SU-DHL-6 (cell line): ENCODE measurements at regions not wholly inside any gene's neighbourhood (a gene's known extent, or its start where the extent isn't known, plus 50 kb on each side); places are given as distances from the start of the nearest gene placed in this dataset.

Source experiments
- H2AFZ ChIP-seq: fragments of 200-600 bp; sonication (generic); 2 replicates; pipeline ENCODE4 v1.6.1; 2014; ENCODE audit warnings: low read depth, mild to moderate bottlenecking, moderate library complexity, mixed read lengths, antibody characterized with exemption, low read length; ENCODE audit not compliant: severe bottlenecking
- H3F3A ChIP-seq: fragments of 200-600 bp; shearing (Covaris generic); 2 replicates; pipeline ENCODE4 v1.6.0; 2016; ENCODE audit warnings: antibody characterized with exemption, mild to moderate bottlenecking; ENCODE audit not compliant: insufficient read depth
- H3K27ac ChIP-seq: fragments of 200-600 bp; sonication (generic); 2 replicates; pipeline ENCODE4 v1.5.1; 2016; ENCODE audit warnings: low read depth, mild to moderate bottlenecking, low read length, moderate library complexity, mixed read lengths
- H3K27me3 ChIP-seq: fragments of 200-600 bp; sonication (generic), shearing (Covaris generic); 2 replicates; pipeline ENCODE4 v1.6.0; 2014; ENCODE audit warnings: mild to moderate bottlenecking, low read length
- H3K36me3 ChIP-seq: fragments of 200-600 bp; sonication (generic); 2 replicates; pipeline ENCODE4 v1.6.1; 2014; ENCODE audit warnings: mild to moderate bottlenecking, low read length, mixed read lengths
- H3K4me2 ChIP-seq: fragments of 300-600, 200-600 bp; shearing (Covaris generic), sonication (generic); 2 replicates; pipeline ENCODE4 v1.6.0; 2014; ENCODE audit warnings: low read length, low read depth, mild to moderate bottlenecking; ENCODE audit not compliant: poor library complexity, severe bottlenecking
- H3K4me3 ChIP-seq: fragments of 200-600 bp; sonication (generic); 2 replicates; pipeline ENCODE4 v1.5.1; 2014; ENCODE audit warnings: antibody characterized with exemption, low read length, mild to moderate bottlenecking, mixed read lengths; ENCODE audit not compliant: insufficient read depth, poor library complexity, severe bottlenecking
- H3K79me2 ChIP-seq: fragments of 200-600 bp; sonication (generic); 2 replicates; pipeline ENCODE4 v1.6.1; 2014; ENCODE audit warnings: mild to moderate bottlenecking, low read length, moderate library complexity; ENCODE audit not compliant: insufficient read depth
- H3K9ac ChIP-seq: fragments of 200-600 bp; sonication (generic); 2 replicates; pipeline ENCODE4 v1.7.0; 2014; ENCODE audit warnings: mild to moderate bottlenecking, low read length
- H3K9me2 ChIP-seq: fragments of 200-600 bp; sonication (generic); replicated peaks from 2 replicates; pipeline ENCODE4 v1.6.1; 2014; ENCODE audit warnings: low read length; ENCODE audit not compliant: insufficient read depth
- H3K9me3 ChIP-seq: fragments of 200-600 bp; sonication (generic); 2 replicates; pipeline ENCODE4 v1.6.1; 2014; ENCODE audit warnings: low read length, mixed read lengths; ENCODE audit not compliant: insufficient read depth
- H4K20me1 ChIP-seq: fragments of 200-600 bp; sonication (generic); 2 replicates; pipeline ENCODE4 v1.6.1; 2014; ENCODE audit warnings: low read depth, mild to moderate bottlenecking, antibody characterized with exemption, low read length, moderate library complexity, mixed read lengths
- EZH2phosphoT487 ChIP-seq: fragments of 200-600 bp; sonication (generic), shearing (Covaris generic); conservative IDR thresholded peaks from 2 replicates; pipeline ENCODE4 v1.6.1; 2018; ENCODE audit warnings: mild to moderate bottlenecking, antibody characterized with exemption, low read length, moderate library complexity, mixed read lengths
- TF ChIP-seq, protein P1 (sequence below): fragments of 200-600 bp; sonication (generic); IDR thresholded peaks from one replicate; pipeline ENCODE4 v1.5.1; 2017; ENCODE audit warnings: antibody characterized with exemption, mild to moderate bottlenecking, low read length, moderate library complexity; ENCODE audit not compliant: insufficient read depth, poor library complexity, severe bottlenecking

DNA sequence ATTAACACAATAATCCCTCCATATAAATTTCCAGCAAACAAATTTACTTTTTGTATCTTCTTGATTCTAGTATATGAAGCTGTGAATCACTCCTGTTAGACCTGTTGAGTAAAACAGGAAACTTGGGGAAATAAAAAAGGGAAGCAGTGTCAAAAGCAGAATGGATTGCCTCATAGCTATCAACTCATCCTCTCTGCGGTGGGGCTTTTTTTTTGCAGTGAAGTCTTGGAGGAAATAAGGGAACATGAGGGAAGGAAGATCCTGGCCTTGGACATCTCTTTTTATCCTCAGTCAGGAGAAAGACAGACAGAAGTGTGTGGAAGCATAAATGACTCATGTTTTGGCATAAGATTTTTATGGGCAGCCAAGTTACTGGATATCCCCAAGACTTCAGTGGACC, 332.5 kb downstream of the TFAP2A start:
- H3K79me2 ChIP-seq = no peaks in the 10 kb centered on the region

DNA sequence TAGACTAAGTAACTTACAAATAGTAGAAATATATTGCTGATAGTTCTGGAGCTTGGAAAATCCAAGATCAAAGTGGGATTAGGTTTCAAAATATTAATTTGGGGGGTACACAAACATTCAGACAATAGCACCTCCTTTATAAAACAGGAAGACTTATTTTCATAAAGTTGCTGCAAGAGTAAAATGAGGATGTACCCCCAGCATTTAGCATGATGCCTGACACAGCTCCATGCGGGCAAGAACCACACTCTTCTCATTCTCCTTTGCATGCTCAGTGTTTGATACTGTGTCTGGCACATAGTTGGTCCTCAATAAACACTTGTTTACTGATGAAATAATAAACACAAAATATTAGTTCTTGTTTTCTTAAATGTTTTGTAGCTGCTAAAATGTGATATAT, 332.9 kb downstream of the TFAP2A start:
- Histone ChIP-seq H4K20me1 (no peaks in the 10 kb centered on the region), H3F3A (no peaks in the 10 kb centered on the region), H3K36me3 (no peaks in the 10 kb centered on the region), H3K27ac (no peak overlapping the region), H3K4me3 (no peak overlapping the region), H3K27me3 (no peaks in the 10 kb centered on the region), H3K9me3 (no peaks in the 10 kb centered on the region), H2AFZ (no peak overlapping the region), H3K9me2 (no peaks in the 10 kb centered on the region), H3K4me2 (no peak overlapping the region), H3K79me2 (no peaks in the 10 kb centered on the region), H3K9ac (no peak overlapping the region)
- TF ChIP-seq, protein P1, sequence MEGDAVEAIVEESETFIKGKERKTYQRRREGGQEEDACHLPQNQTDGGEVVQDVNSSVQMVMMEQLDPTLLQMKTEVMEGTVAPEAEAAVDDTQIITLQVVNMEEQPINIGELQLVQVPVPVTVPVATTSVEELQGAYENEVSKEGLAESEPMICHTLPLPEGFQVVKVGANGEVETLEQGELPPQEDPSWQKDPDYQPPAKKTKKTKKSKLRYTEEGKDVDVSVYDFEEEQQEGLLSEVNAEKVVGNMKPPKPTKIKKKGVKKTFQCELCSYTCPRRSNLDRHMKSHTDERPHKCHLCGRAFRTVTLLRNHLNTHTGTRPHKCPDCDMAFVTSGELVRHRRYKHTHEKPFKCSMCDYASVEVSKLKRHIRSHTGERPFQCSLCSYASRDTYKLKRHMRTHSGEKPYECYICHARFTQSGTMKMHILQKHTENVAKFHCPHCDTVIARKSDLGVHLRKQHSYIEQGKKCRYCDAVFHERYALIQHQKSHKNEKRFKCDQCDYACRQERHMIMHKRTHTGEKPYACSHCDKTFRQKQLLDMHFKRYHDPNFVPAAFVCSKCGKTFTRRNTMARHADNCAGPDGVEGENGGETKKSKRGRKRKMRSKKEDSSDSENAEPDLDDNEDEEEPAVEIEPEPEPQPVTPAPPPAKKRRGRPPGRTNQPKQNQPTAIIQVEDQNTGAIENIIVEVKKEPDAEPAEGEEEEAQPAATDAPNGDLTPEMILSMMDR = no peak
- no peak for TF ChIP-seq EZH2phosphoT487

More for the DNA sequence above, 332.5 kb downstream of the TFAP2A start:
- Histone ChIP-seq H3K9me2 (no peaks in the 10 kb centered on the region), H3K27me3 (no peaks in the 10 kb centered on the region), H3K9me3 (no peaks in the 10 kb centered on the region), H3K4me3 (no peak overlapping the region), H3F3A (no peaks in the 10 kb centered on the region), H3K27ac (no peak overlapping the region), H3K4me2 (no peak overlapping the region), H4K20me1 (no peaks in the 10 kb centered on the region), H3K9ac (no peak overlapping the region), H2AFZ (no peak overlapping the region), H3K36me3 (no peaks in the 10 kb centered on the region)
- TF ChIP-seq, protein P1 = no peak
- TF ChIP-seq EZH2phosphoT487 = no peak

DNA sequence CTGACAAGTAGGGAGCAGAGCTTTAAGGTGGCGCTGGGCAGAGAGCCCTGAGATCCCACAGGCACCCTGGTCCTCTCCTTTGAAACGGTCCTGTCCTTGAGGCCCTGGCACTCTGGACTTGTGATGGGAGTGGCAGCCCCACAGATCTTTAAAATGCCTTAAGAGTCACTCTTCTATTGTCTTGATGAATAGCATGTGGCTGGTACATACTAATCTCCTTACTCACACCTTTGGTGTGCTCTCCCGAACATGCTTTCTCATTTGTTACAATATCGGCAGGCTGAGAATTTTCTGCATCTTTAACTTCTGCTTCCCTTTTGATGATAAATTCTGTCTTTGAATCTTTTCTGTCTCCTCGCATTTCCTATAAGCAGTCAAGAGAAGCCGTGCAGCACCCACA, 333.8 kb downstream of the TFAP2A start:
- Histone ChIP-seq H3K4me2 (no peak overlapping the region), H4K20me1 (no peaks in the 10 kb centered on the region), H3K27ac (no peak overlapping the region), H3K27me3 (no peaks in the 10 kb centered on the region), H2AFZ (no peak overlapping the region), H3K79me2 (no peaks in the 10 kb centered on the region), H3F3A (no peaks in the 10 kb centered on the region), H3K4me3 (no peak overlapping the region), H3K9me2 (no peaks in the 10 kb centered on the region), H3K36me3 (no peaks in the 10 kb centered on the region), H3K9ac (no peak overlapping the region), H3K9me3 (no peaks in the 10 kb centered on the region)
- TF ChIP-seq, protein P1 = no peak

DNA sequence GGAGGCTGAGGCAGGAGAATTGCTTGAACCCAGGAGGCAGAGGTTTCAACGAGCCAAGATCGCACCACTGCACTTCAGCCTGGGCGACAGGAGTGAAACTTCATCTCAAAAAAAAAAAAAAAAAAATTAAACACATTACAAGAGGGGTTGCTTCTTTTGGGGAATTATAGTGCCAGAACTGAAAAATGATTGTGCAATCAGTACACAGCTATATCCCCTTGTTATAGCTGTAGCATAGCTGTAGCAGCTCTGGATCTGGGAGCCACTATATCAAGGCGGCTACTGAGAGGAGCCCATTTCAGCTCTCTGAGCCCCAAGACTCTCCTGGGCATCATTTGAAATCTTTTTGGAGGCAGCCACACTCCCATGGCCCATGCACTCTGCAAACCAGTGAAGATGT, 334.3 kb downstream of the TFAP2A start:
- Histone ChIP-seq H3K27ac (no peak overlapping the region), H2AFZ (no peak overlapping the region), H3K9me3 (no peaks in the 10 kb centered on the region), H3K79me2 (no peaks in the 10 kb centered on the region), H3K36me3 (no peaks in the 10 kb centered on the region), H3K4me3 (no peak overlapping the region), H3K9ac (no peak overlapping the region), H3F3A (no peaks in the 10 kb centered on the region), H3K9me2 (no peaks in the 10 kb centered on the region), H3K27me3 (no peaks in the 10 kb centered on the region), H4K20me1 (no peaks in the 10 kb centered on the region), H3K4me2 (no peak overlapping the region)
- TF ChIP-seq EZH2phosphoT487 = no peak
- TF ChIP-seq, protein P1 = no peak
